ENCODE measurements at regions not wholly inside any gene's neighbourhood (a gene's known extent, or its start where the extent isn't known, plus 50 kb on each side); places are given as distances from the start of the nearest gene placed in this dataset.

DNA sequence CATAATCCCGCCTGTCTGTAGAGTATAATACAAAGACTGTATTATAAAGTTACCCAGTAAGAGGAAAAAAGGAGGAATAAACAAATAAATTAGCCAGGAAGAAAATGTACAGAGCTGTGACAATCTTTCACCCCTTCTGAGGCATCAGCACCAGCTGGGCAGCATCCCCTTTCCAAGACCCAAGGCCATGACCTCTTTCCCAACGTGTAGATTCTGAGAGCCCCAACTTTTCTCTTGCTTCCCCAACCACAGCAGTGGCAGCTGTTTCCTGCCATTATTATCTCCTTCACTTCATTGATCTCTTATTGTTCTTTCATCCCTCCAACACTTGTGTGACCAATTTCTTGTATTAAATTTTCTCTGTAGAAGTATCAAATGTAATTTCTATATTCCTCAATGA is 101.6 kb downstream of the BBS10 start:
- TF ChIP-seq, protein P1, sequence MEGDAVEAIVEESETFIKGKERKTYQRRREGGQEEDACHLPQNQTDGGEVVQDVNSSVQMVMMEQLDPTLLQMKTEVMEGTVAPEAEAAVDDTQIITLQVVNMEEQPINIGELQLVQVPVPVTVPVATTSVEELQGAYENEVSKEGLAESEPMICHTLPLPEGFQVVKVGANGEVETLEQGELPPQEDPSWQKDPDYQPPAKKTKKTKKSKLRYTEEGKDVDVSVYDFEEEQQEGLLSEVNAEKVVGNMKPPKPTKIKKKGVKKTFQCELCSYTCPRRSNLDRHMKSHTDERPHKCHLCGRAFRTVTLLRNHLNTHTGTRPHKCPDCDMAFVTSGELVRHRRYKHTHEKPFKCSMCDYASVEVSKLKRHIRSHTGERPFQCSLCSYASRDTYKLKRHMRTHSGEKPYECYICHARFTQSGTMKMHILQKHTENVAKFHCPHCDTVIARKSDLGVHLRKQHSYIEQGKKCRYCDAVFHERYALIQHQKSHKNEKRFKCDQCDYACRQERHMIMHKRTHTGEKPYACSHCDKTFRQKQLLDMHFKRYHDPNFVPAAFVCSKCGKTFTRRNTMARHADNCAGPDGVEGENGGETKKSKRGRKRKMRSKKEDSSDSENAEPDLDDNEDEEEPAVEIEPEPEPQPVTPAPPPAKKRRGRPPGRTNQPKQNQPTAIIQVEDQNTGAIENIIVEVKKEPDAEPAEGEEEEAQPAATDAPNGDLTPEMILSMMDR (IDR thresholded peaks at IDR 0.05; ENCODE audit: low read length) = no peak
- no peak for TF ChIP-seq EZH2 (IDR thresholded peaks at IDR 0.05; ENCODE audit: borderline replicate concordance, low read length)
